GM23338 (cell line): ENCODE measurements at regions not wholly inside any gene's neighbourhood (a gene's known extent, or its start where the extent isn't known, plus 50 kb on each side); places are given as distances from the start of the nearest gene placed in this dataset.

ENCODE experiments used
- ATAC-seq: fragments of 200-7000 bp; cut with Tn5 transposase; 3 replicates; pipeline ENCODE4 v1.9.1; 2020
- DNase-seq: peaks from one replicate; pipeline ENCODE4 v3.0.0-alpha.2; 2015; ENCODE audit warnings: low spot score
- H2AFZ ChIP-seq: fragments of 200-600 bp; sonication (generic); 2 replicates; pipeline ENCODE4 v1.8.0; 2016; ENCODE audit warnings: antibody characterized with exemption, mild to moderate bottlenecking, moderate library complexity
- H3F3A ChIP-seq: fragments of 200-600 bp; sonication (generic); replicated peaks from 2 replicates; pipeline ENCODE4 v1.8.0; 2017; ENCODE audit warnings: antibody characterized with exemption, mixed run types, low read depth
- H3K27ac ChIP-seq: fragments of 200-600 bp; sonication (generic); 2 replicates; pipeline ENCODE4 v1.6.1; 2016; ENCODE audit warnings: low read depth
- H3K27me3 ChIP-seq: fragments of 200-600 bp; sonication (generic); 2 replicates; pipeline ENCODE4 v1.8.0; 2016; ENCODE audit warnings: mild to moderate bottlenecking, mixed run types, moderate library complexity; ENCODE audit not compliant: insufficient read depth
- H3K36me3 ChIP-seq: fragments of 200-600 bp; sonication (generic); 2 replicates; pipeline ENCODE4 v1.8.0; 2016; ENCODE audit warnings: mild to moderate bottlenecking; ENCODE audit not compliant: insufficient read depth
- H3K4me1 ChIP-seq: fragments of 200-600 bp; sonication (generic); 2 replicates; pipeline ENCODE4 v1.8.0; 2016; ENCODE audit warnings: mild to moderate bottlenecking, moderate library complexity; ENCODE audit not compliant: insufficient read depth
- H3K4me2 ChIP-seq: fragments of 200-600 bp; sonication (generic); 2 replicates; pipeline ENCODE4 v1.7.1; 2017; ENCODE audit warnings: mixed run types
- H3K4me3 ChIP-seq: fragments of 200-600 bp; sonication (generic); 2 replicates; pipeline ENCODE4 v1.6.1; 2016; ENCODE audit warnings: mixed run types
- H3K79me2 ChIP-seq: fragments of 200-600 bp; sonication (generic); replicated peaks from 2 replicates; pipeline ENCODE4 v1.8.0; 2017; ENCODE audit warnings: mild to moderate bottlenecking; ENCODE audit not compliant: insufficient read depth
- H3K9me2 ChIP-seq: fragments of 200-600 bp; sonication (generic); 2 replicates; pipeline ENCODE4 v1.8.0; 2017; ENCODE audit not compliant: insufficient read depth
- H4K20me1 ChIP-seq: fragments of 200-600 bp; sonication (generic); replicated peaks from 2 replicates; pipeline ENCODE4 v1.8.0; 2017; ENCODE audit warnings: mild to moderate bottlenecking; ENCODE audit not compliant: insufficient read depth
- H3K27ac Mint-ChIP-seq: 2 replicates; pipeline ENCODE4 v1.8.0; 2020; ENCODE audit warnings: inconsistent platforms, mild to moderate bottlenecking, moderate library complexity, mixed read lengths
- H3K27me3 Mint-ChIP-seq: 3 replicates; pipeline ENCODE4 v1.8.0; 2022; ENCODE audit warnings: low read depth, mild to moderate bottlenecking, moderate library complexity, mixed read lengths, inconsistent platforms; ENCODE audit not compliant: insufficient read depth, poor library complexity
- H3K36me3 Mint-ChIP-seq: 3 replicates; pipeline ENCODE4 v1.8.0; 2021; ENCODE audit warnings: low read depth, mild to moderate bottlenecking, inconsistent platforms, moderate library complexity, mixed read lengths
- H3K4me1 Mint-ChIP-seq: 3 replicates; pipeline ENCODE4 v1.8.0; 2020; ENCODE audit warnings: mild to moderate bottlenecking, inconsistent platforms, mixed read lengths
- H3K4me3 Mint-ChIP-seq: 3 replicates; pipeline ENCODE4 v1.8.0; 2021; ENCODE audit warnings: moderate library complexity, mild to moderate bottlenecking, inconsistent platforms, mixed read lengths
- H3K9me3 Mint-ChIP-seq: 3 replicates; pipeline ENCODE4 v1.8.0; 2020; ENCODE audit warnings: moderate library complexity, mild to moderate bottlenecking, inconsistent platforms, mixed read lengths
- EZH2 ChIP-seq: fragments of 200-600 bp; sonication (generic); IDR thresholded peaks from one replicate; pipeline ENCODE4 v1.8.0; 2017; ENCODE audit warnings: antibody characterized with exemption, mild to moderate bottlenecking, low read depth; ENCODE audit not compliant: unreplicated experiment
- POLR2AphosphoS5 ChIP-seq: IDR thresholded peaks from 2 replicates; pipeline ENCODE4 v1.6.1; 2016; ENCODE audit warnings: antibody characterized with exemption, low read depth
- ZNF114 ChIP-seq: fragments of 250-450 bp; sonication (Bioruptor Pico); IDR thresholded peaks from 2 replicates; pipeline ENCODE4 v1.5.0; 2020; ENCODE audit warnings: mild to moderate bottlenecking, moderate library complexity
- ZNF331 ChIP-seq: fragments of 250-450 bp; sonication (Bioruptor Pico); IDR thresholded peaks from 2 replicates; pipeline ENCODE4 v1.5.0; 2020; ENCODE audit warnings: low read depth, mild to moderate bottlenecking, moderate library complexity
- TF ChIP-seq, protein P1 (sequence below), 2 experiments: fragments of 200-600 bp in 1 of 2; sonication (generic) in 1 of 2; conservative IDR thresholded peaks; 2 replicates each; pipeline versions ENCODE4 v1.5.1 to v1.6.1; 2016 to 2017; ENCODE audit warnings: antibody characterized with exemption in 2 of 2, low read depth in 2 of 2, mild to moderate bottlenecking in 2 of 2, moderate library complexity in 1 of 2
- TF ChIP-seq, protein P2 (sequence below): fragments of 250-450 bp; sonication (Bioruptor Pico); IDR thresholded peaks from 2 replicates; pipeline ENCODE4 v1.5.0; 2020; ENCODE audit warnings: mild to moderate bottlenecking, moderate library complexity
- TF ChIP-seq, protein P3 (sequence below): IDR thresholded peaks from one replicate; pipeline ENCODE4 v1.6.1; 2018; ENCODE audit warnings: antibody characterized with exemption; ENCODE audit not compliant: unreplicated experiment
- TF ChIP-seq, protein P4 (sequence below): IDR thresholded peaks from 2 replicates; pipeline ENCODE4 v1.6.1; 2016; ENCODE audit warnings: antibody characterized with exemption

DNA sequence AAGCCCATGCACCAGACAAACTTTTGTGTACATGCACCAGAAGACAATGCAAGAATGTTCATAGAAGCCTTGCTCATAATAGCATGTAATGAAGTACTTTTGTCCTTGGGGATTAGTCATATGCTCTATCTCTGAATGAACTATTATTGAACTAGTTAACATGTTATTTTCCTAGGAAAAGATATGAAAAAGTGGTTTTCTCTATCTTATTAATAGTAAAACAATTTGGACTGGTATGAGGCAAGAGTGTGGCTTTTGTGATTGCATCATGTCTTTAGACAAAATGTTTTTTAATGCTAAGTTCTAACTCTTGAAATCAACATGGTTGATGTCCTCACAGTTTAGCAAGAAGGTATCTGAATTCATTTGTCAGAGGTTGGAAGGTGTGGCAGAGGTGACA lies 55.7 kb upstream of the SPDL1 start:
- no peak for DNase-seq
- Mint-ChIP-seq H3K27me3 (peaks cover 1% of the 10 kb centered on the region), H3K9me3 (no peaks in the 10 kb centered on the region), H3K4me1 (peaks cover 8% of the 10 kb centered on the region), H3K4me3 (no peak overlapping the region), H3K27ac (no peak overlapping the region), H3K36me3 (no peaks in the 10 kb centered on the region)
- TF ChIP-seq, protein P1, sequence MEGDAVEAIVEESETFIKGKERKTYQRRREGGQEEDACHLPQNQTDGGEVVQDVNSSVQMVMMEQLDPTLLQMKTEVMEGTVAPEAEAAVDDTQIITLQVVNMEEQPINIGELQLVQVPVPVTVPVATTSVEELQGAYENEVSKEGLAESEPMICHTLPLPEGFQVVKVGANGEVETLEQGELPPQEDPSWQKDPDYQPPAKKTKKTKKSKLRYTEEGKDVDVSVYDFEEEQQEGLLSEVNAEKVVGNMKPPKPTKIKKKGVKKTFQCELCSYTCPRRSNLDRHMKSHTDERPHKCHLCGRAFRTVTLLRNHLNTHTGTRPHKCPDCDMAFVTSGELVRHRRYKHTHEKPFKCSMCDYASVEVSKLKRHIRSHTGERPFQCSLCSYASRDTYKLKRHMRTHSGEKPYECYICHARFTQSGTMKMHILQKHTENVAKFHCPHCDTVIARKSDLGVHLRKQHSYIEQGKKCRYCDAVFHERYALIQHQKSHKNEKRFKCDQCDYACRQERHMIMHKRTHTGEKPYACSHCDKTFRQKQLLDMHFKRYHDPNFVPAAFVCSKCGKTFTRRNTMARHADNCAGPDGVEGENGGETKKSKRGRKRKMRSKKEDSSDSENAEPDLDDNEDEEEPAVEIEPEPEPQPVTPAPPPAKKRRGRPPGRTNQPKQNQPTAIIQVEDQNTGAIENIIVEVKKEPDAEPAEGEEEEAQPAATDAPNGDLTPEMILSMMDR (conservative IDR thresholded peaks at IDR 0.05; ENCODE audit: low read depth in 2 of 2) = no peak
- no peak for TF ChIP-seq ZNF114 (CRISPR knock-in tag)
- H3K79me2 ChIP-seq = no peaks in the 10 kb centered on the region
- H3K4me2 ChIP-seq = no peak overlapping the region
- peaks cover 14% of the 10 kb centered on the region for H3K4me1 ChIP-seq
- no peaks in the 10 kb centered on the region for H3K36me3 ChIP-seq
- H3K27ac ChIP-seq = no peak overlapping the region
- H3K4me3 ChIP-seq = no peak overlapping the region
- H3F3A ChIP-seq = no peaks in the 10 kb centered on the region
- H2AFZ ChIP-seq = no peak overlapping the region
- no peaks in the 10 kb centered on the region for H3K27me3 ChIP-seq
- 0 out of 2 replicates have a peak, but pooled peaks cover 6% of the 10 kb centered on the region for H3K9me2 ChIP-seq
- no peak for ATAC-seq
- no peaks in the 10 kb centered on the region for H4K20me1 ChIP-seq

DNA sequence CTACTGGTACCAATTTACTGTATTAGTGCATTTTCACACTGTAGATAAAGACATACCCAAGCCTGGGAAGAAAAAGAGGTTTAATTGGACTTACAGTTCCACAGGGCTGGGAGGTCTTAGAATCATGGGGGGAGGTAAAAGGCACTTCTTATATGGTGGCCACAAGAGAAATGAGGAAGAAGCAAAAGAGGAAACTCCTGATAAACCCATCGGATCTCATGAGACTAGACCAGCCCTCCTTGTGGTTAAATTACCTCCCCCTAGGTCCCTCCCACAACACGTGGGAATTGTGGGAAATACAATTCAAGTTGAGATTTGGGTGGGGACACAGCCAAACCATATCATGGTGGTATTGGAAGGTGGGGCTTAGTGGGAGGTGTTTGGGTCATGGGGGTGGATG lies 56.5 kb upstream of the SPDL1 start:
- H3K27ac ChIP-seq = no peak overlapping the region
- H3F3A ChIP-seq = no peaks in the 10 kb centered on the region
- no peaks in the 10 kb centered on the region for H3K36me3 Mint-ChIP-seq
- H3K27me3 ChIP-seq = no peaks in the 10 kb centered on the region
- peaks cover 14% of the 10 kb centered on the region for H3K4me1 ChIP-seq
- no peak overlapping the region for H3K4me2 ChIP-seq
- H3K4me3 Mint-ChIP-seq = no peak overlapping the region
- H3K4me1 Mint-ChIP-seq = peaks cover 8% of the 10 kb centered on the region
- 0 out of 2 replicates have a peak, but pooled peaks cover 6% of the 10 kb centered on the region for H3K9me2 ChIP-seq
- DNase-seq (no peak), ATAC-seq (no peak)
- no peak overlapping the region for H3K4me3 ChIP-seq
- H2AFZ ChIP-seq = no peak overlapping the region
- H3K27me3 Mint-ChIP-seq = peaks cover 1% of the 10 kb centered on the region
- H3K36me3 ChIP-seq = no peaks in the 10 kb centered on the region
- H3K27ac Mint-ChIP-seq = no peak overlapping the region
- no peaks in the 10 kb centered on the region for H4K20me1 ChIP-seq
- H3K9me3 Mint-ChIP-seq = no peaks in the 10 kb centered on the region
- TF ChIP-seq, protein P2, sequence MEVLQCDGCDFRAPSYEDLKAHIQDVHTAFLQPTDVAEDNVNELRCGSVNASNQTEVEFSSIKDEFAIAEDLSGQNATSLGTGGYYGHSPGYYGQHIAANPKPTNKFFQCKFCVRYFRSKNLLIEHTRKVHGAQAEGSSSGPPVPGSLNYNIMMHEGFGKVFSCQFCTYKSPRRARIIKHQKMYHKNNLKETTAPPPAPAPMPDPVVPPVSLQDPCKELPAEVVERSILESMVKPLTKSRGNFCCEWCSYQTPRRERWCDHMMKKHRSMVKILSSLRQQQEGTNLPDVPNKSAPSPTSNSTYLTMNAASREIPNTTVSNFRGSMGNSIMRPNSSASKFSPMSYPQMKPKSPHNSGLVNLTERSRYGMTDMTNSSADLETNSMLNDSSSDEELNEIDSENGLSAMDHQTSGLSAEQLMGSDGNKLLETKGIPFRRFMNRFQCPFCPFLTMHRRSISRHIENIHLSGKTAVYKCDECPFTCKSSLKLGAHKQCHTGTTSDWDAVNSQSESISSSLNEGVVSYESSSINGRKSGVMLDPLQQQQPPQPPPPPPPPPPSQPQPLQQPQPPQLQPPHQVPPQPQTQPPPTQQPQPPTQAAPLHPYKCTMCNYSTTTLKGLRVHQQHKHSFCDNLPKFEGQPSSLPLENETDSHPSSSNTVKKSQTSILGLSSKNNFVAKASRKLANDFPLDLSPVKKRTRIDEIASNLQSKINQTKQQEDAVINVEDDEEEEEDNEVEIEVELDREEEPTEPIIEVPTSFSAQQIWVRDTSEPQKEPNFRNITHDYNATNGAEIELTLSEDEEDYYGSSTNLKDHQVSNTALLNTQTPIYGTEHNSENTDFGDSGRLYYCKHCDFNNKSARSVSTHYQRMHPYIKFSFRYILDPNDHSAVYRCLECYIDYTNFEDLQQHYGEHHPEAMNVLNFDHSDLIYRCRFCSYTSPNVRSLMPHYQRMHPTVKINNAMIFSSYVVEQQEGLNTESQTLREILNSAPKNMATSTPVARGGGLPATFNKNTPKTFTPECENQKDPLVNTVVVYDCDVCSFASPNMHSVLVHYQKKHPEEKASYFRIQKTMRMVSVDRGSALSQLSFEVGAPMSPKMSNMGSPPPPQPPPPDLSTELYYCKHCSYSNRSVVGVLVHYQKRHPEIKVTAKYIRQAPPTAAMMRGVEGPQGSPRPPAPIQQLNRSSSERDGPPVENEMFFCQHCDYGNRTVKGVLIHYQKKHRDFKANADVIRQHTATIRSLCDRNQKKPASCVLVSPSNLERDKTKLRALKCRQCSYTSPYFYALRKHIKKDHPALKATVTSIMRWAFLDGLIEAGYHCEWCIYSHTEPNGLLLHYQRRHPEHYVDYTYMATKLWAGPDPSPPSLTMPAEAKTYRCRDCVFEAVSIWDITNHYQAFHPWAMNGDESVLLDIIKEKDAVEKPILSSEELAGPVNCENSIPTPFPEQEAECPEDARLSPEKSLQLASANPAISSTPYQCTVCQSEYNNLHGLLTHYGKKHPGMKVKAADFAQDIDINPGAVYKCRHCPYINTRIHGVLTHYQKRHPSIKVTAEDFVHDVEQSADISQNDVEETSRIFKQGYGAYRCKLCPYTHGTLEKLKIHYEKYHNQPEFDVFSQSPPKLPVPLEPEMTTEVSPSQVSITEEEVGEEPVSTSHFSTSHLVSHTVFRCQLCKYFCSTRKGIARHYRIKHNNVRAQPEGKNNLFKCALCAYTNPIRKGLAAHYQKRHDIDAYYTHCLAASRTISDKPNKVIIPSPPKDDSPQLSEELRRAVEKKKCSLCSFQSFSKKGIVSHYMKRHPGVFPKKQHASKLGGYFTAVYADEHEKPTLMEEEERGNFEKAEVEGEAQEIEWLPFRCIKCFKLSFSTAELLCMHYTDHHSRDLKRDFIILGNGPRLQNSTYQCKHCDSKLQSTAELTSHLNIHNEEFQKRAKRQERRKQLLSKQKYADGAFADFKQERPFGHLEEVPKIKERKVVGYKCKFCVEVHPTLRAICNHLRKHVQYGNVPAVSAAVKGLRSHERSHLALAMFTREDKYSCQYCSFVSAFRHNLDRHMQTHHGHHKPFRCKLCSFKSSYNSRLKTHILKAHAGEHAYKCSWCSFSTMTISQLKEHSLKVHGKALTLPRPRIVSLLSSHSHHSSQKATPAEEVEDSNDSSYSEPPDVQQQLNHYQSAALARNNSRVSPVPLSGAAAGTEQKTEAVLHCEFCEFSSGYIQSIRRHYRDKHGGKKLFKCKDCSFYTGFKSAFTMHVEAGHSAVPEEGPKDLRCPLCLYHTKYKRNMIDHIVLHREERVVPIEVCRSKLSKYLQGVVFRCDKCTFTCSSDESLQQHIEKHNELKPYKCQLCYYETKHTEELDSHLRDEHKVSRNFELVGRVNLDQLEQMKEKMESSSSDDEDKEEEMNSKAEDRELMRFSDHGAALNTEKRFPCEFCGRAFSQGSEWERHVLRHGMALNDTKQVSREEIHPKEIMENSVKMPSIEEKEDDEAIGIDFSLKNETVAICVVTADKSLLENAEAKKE = no peak
- TF ChIP-seq EZH2 (no peak), ZNF331 (CRISPR knock-in tag) (no peak), POLR2AphosphoS5 (no peak)
- TF ChIP-seq, protein P3, sequence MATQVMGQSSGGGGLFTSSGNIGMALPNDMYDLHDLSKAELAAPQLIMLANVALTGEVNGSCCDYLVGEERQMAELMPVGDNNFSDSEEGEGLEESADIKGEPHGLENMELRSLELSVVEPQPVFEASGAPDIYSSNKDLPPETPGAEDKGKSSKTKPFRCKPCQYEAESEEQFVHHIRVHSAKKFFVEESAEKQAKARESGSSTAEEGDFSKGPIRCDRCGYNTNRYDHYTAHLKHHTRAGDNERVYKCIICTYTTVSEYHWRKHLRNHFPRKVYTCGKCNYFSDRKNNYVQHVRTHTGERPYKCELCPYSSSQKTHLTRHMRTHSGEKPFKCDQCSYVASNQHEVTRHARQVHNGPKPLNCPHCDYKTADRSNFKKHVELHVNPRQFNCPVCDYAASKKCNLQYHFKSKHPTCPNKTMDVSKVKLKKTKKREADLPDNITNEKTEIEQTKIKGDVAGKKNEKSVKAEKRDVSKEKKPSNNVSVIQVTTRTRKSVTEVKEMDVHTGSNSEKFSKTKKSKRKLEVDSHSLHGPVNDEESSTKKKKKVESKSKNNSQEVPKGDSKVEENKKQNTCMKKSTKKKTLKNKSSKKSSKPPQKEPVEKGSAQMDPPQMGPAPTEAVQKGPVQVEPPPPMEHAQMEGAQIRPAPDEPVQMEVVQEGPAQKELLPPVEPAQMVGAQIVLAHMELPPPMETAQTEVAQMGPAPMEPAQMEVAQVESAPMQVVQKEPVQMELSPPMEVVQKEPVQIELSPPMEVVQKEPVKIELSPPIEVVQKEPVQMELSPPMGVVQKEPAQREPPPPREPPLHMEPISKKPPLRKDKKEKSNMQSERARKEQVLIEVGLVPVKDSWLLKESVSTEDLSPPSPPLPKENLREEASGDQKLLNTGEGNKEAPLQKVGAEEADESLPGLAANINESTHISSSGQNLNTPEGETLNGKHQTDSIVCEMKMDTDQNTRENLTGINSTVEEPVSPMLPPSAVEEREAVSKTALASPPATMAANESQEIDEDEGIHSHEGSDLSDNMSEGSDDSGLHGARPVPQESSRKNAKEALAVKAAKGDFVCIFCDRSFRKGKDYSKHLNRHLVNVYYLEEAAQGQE = no peak
- TF ChIP-seq, protein P4, sequence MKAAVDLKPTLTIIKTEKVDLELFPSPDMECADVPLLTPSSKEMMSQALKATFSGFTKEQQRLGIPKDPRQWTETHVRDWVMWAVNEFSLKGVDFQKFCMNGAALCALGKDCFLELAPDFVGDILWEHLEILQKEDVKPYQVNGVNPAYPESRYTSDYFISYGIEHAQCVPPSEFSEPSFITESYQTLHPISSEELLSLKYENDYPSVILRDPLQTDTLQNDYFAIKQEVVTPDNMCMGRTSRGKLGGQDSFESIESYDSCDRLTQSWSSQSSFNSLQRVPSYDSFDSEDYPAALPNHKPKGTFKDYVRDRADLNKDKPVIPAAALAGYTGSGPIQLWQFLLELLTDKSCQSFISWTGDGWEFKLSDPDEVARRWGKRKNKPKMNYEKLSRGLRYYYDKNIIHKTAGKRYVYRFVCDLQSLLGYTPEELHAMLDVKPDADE = no peak
- no peaks in the 10 kb centered on the region for H3K79me2 ChIP-seq
